ENCODE measurements at regions not wholly inside any gene's neighbourhood (a gene's known extent, or its start where the extent isn't known, plus 50 kb on each side); places are given as distances from the start of the nearest gene placed in this dataset.

DNA sequence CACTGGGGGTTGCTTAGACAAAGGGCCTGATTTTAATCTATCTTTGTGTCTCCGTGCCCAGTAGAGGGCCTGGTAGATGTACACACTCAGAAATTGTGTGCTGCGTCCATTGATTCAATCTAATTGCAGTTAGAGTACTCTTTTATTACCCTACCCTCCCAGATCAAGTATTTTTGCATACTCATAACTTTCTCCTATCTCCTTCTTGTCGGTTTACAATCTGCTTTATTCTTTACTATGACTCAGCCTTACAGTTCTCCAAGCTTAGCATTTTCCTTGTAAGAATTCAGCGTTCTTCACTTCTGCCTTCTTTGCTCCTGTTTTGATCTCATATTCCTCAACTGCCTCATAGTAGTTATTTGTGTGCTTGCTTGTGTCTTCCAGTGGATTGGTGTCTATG, 124.5 kb upstream of the ARRDC4 start:
- TF ChIP-seq, protein P1, sequence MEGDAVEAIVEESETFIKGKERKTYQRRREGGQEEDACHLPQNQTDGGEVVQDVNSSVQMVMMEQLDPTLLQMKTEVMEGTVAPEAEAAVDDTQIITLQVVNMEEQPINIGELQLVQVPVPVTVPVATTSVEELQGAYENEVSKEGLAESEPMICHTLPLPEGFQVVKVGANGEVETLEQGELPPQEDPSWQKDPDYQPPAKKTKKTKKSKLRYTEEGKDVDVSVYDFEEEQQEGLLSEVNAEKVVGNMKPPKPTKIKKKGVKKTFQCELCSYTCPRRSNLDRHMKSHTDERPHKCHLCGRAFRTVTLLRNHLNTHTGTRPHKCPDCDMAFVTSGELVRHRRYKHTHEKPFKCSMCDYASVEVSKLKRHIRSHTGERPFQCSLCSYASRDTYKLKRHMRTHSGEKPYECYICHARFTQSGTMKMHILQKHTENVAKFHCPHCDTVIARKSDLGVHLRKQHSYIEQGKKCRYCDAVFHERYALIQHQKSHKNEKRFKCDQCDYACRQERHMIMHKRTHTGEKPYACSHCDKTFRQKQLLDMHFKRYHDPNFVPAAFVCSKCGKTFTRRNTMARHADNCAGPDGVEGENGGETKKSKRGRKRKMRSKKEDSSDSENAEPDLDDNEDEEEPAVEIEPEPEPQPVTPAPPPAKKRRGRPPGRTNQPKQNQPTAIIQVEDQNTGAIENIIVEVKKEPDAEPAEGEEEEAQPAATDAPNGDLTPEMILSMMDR (IDR thresholded peaks at IDR 0.05; ENCODE audit: low read depth, low read length), result no peak
- Histone ChIP-seq H3K4me1 (ENCODE audit: low read depth) (peaks cover 6% of the 10 kb centered on the region), H3K27me3 (no peaks in the 10 kb centered on the region), H3K36me3 (no peaks in the 10 kb centered on the region), H3K4me3 (no peak overlapping the region), H3K27ac (no peak overlapping the region), H3K9me3 (ENCODE audit: low read depth) (no peaks in the 10 kb centered on the region)
- no peak for DNase-seq (ENCODE audit: low read depth in 1 of 2, low spot score in 1 of 2)

GRCh38 chr15:97837896-97838295, 122.6 kb upstream of the ARRDC4 start:
- H3K27me3 ChIP-seq, result no peaks in the 10 kb centered on the region
- H3K27ac ChIP-seq, result no peak overlapping the region
- H3K9me3 ChIP-seq (ENCODE audit: low read depth), result no peaks in the 10 kb centered on the region
- no peaks in the 10 kb centered on the region for H3K36me3 ChIP-seq
- H3K4me1 ChIP-seq (ENCODE audit: low read depth), result peaks cover 6% of the 10 kb centered on the region
- no peak for DNase-seq (ENCODE audit: low read depth in 1 of 2, low spot score in 1 of 2)
- no peak overlapping the region for H3K4me3 ChIP-seq
- TF ChIP-seq, protein P1 (IDR thresholded peaks at IDR 0.05; ENCODE audit: low read depth, low read length), result no peak

DNA sequence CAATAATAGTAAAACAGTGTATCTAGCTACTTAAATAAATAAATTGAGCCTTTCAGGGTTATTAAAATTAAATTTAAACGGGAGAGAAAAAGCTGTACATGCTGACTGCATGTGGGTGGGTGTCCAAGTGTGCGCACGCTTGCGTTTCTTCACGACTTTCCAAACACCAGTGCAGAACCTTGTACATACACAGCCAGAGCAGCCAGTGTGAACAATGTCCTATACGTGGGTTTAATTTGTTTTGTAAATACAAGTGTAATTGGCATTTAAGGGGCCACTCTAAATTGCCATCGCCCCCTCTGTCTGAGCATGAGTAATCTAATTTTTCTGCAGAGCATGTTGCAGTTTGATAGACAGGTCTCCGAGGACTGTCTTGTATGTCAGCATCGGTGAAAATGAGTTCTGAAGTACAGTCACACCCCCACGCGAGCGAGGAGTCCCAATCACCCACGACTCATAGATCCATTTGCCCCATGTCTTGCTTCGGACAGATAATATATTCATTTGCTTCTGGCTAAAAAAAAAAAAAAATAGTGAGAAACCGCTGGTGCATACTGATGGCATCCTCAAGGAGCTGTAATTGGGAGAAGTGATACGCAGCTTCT, 121.8 kb upstream of the ARRDC4 start:
- no peak overlapping the region for H3K27ac ChIP-seq
- TF ChIP-seq, protein P1 (IDR thresholded peaks at IDR 0.05; ENCODE audit: low read depth, low read length), result no peak
- no peaks in the 10 kb centered on the region for H3K9me3 ChIP-seq (ENCODE audit: low read depth)
- H3K27me3 ChIP-seq, result no peaks in the 10 kb centered on the region
- H3K36me3 ChIP-seq, result no peaks in the 10 kb centered on the region
- no peak overlapping the region for H3K4me3 ChIP-seq
- no peak for DNase-seq (ENCODE audit: low read depth in 1 of 2, low spot score in 1 of 2)
- peaks cover 6% of the 10 kb centered on the region for H3K4me1 ChIP-seq (ENCODE audit: low read depth)

- no peaks in the 10 kb centered on the region for H3K27me3 ChIP-seq
These were observed 120.0 kb upstream of the ARRDC4 start for GRCh38 chr15:97840501-97840900.

DNA sequence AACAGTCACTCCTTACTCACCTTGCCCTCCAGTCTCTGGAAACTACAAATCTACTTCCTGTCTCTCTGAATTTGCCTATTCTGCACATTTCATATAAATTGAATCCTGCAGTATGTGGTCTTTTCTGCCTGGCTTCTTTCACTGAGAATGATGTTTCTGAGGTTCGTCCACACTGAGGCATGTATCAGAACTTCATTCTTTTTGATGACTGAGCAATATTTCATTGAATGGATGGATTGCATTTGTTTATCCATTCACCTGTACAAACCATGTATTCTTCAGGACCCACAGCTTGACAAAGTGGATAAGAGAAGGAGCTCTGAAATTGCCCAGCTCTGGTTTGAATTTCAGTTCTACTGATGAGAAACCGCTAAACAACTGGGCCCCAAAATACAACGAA, 118.9 kb upstream of the ARRDC4 start:
- Histone ChIP-seq H3K27me3 (no peaks in the 10 kb centered on the region), H3K4me1 (ENCODE audit: low read depth) (peaks cover 6% of the 10 kb centered on the region)

More at GRCh38 chr15:97840501-97840900, 120.0 kb upstream of the ARRDC4 start:
- TF ChIP-seq, protein P1 (IDR thresholded peaks at IDR 0.05; ENCODE audit: low read depth, low read length), result no peak
- H3K4me1 ChIP-seq (ENCODE audit: low read depth), result peaks cover 6% of the 10 kb centered on the region
- H3K27ac ChIP-seq, result no peak overlapping the region
- no peak for DNase-seq (ENCODE audit: low read depth in 1 of 2, low spot score in 1 of 2)
- no peaks in the 10 kb centered on the region for H3K36me3 ChIP-seq
- no peaks in the 10 kb centered on the region for H3K9me3 ChIP-seq (ENCODE audit: low read depth)
- H3K4me3 ChIP-seq, result no peak overlapping the region

More for the DNA sequence above, 118.9 kb upstream of the ARRDC4 start:
- no peak for DNase-seq (ENCODE audit: low read depth in 1 of 2, low spot score in 1 of 2)
- Histone ChIP-seq H3K36me3 (no peaks in the 10 kb centered on the region), H3K9me3 (ENCODE audit: low read depth) (no peaks in the 10 kb centered on the region), H3K4me3 (no peak overlapping the region), H3K27ac (no peak overlapping the region)
- TF ChIP-seq, protein P1 (IDR thresholded peaks at IDR 0.05; ENCODE audit: low read depth, low read length), result no peak
